ENCODE measurements at regions not wholly inside any gene's neighbourhood (a gene's known extent, or its start where the extent isn't known, plus 50 kb on each side); places are given as distances from the start of the nearest gene placed in this dataset.

GRCh38 chr11:120030411-120030810, 107.5 kb downstream of the TRIM29 start:
- H3K56ac ChIP-seq (ENCODE audit: extremely low read depth, insufficient read depth, low read length): no peak overlapping the region
- dilution Hi-C loops (cut with HindIII; ENCODE audit: low sequenced_read_pairs, unreplicated experiment): no loop called here

More at GRCh38 chr11:120030411-120030810, 107.5 kb downstream of the TRIM29 start:
- Histone ChIP-seq H3K9me1 (ENCODE audit: insufficient read depth, low read length) (no peaks in the 10 kb centered on the region), H2AK9ac (replicated peaks; ENCODE audit: low read depth, low read length, poor library complexity) (no peak overlapping the region), H4K20me1 (ENCODE audit: insufficient read depth, low read length) (no peaks in the 10 kb centered on the region), H4K91ac (ENCODE audit: insufficient read depth, low read depth, low read length) (no peak overlapping the region), H3K27ac (ENCODE audit: insufficient read depth, low read length) (no peak overlapping the region), H3K18ac (ENCODE audit: low read depth, low read length) (no peak overlapping the region), H2AFZ (replicated peaks; ENCODE audit: low read length, poor library complexity) (no peak overlapping the region), H3K4me1 (ENCODE audit: control insufficient read depth, insufficient read depth, low read length) (no peaks in the 10 kb centered on the region), H3K9ac (ENCODE audit: low read depth, low read length) (no peak overlapping the region), H2AK5ac (ENCODE audit: low read depth, low read length) (no peak overlapping the region), H3K14ac (replicated peaks; ENCODE audit: low read depth, low read length) (no peak overlapping the region), H2BK5ac (ENCODE audit: low read depth, low read length, poor library complexity, severe bottlenecking) (no peak overlapping the region), H3K27me3 (ENCODE audit: control insufficient read depth, insufficient read depth, low read length) (peaks cover 5% of the 10 kb centered on the region), H4K5ac (ENCODE audit: low read depth, low read length) (no peak overlapping the region), H3K36me3 (ENCODE audit: control insufficient read depth, insufficient read depth, low read length) (no peaks in the 10 kb centered on the region), H3K79me1 (ENCODE audit: low read depth in 1 of 2, low read length in 2 of 2) (no peaks in the 10 kb centered on the region), H2BK15ac (ENCODE audit: low read depth, low read length) (no peak overlapping the region), H3K23ac (ENCODE audit: low read depth, low read length) (no peak overlapping the region), H2BK20ac (ENCODE audit: low read depth, low read length) (no peak overlapping the region), H2BK120ac (ENCODE audit: low read depth, low read length) (no peak overlapping the region), H3K4me2 (ENCODE audit: low read depth, low read length) (no peak overlapping the region), H3K4ac (ENCODE audit: low read depth, low read length) (no peak overlapping the region), H4K8ac (ENCODE audit: low read depth in 2 of 2, low read length in 2 of 2) (no peak overlapping the region), H3K9me3 (ENCODE audit: control insufficient read depth, insufficient read depth, low read length) (no peaks in the 10 kb centered on the region), H3K4me3 (ENCODE audit: insufficient read depth, low read depth, low read length) (no peak overlapping the region)
- ChIA-PET POLR2A (ENCODE audit: unreplicated experiment) (no interaction called here), CTCF (no interaction called here)
- no peak for DNase-seq
- in situ Hi-C loops (cut with MboI; ENCODE audit: low sequenced_read_pairs) (no loop called here), intact Hi-C loops (cut with micrococcal nuclease) (no loop called here)
- no CpG with 5 or more reads among the region's 4 CpGs for WGBS, 2 experiments (ENCODE audit: extremely low coverage in 2 of 2, insufficient read length in 1 of 2)
- BruUV-seq (replicated peaks): no TSS peak
- ATAC-seq (ENCODE audit: low read depth): no peak
- TF ChIP-seq SMC3 (IDR thresholded peaks at IDR 0.05; ENCODE audit: low read depth, low read length) (no peak), NFE2L2 (IDR thresholded peaks at IDR 0.05; ENCODE audit: low read depth, low read length) (no peak), RAD21 (IDR thresholded peaks at IDR 0.05; ENCODE audit: low read length) (no peak), MXI1 (IDR thresholded peaks at IDR 0.05; ENCODE audit: borderline replicate concordance, low read depth, low read length) (no peak), RFX5 (IDR thresholded peaks at IDR 0.05; ENCODE audit: low read depth, low read length) (no peak), USF2 (IDR thresholded peaks at IDR 0.05; ENCODE audit: low read depth, low read length) (no peak), RCOR1 (IDR thresholded peaks at IDR 0.05; ENCODE audit: insufficient replicate concordance, low read length) (no peak), FOS (IDR thresholded peaks at IDR 0.05; ENCODE audit: low read depth, low read length) (no peak), CEBPB (IDR thresholded peaks at IDR 0.05; ENCODE audit: low read depth, low read length) (no peak), POLR2A (IDR thresholded peaks at IDR 0.05; ENCODE audit: low read depth, low read length) (no peak)

Data from IMR-90 (cell line).